ENCODE measurements at regions not wholly inside any gene's neighbourhood (a gene's known extent, or its start where the extent isn't known, plus 50 kb on each side); places are given as distances from the start of the nearest gene placed in this dataset.

DNA sequence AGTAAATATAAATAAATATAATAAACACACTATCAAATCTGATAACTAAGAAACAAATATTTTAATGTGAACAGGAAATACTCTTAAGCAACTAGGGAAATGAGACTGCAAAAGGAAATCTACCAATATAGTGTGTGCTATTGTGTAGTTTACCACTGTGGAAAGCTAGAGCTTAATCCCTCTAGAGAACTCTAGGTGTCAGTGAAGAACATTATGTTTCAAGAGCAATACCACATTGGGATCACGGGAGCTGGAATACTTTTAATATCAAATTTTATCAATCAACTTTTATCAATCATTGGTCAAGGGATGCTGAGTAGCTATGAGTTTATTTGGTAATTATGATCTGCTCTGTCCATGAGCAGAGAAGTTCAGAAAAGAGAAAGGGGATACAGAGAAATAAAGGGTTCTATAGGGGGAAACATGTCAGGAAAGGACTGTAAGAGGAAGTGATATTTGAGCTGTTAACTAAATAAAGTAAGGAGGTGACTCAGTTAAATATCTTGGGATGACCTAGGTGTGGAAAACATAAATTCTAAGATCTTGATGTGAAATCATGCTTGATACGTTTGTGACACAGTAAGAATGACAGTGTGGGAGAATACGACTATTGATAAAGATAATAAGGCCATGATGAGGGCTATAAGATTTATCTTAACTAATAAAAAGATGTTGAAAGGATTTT lies 762.2 kb upstream of the ALCAM start:
- DNase-seq, result peak; percentile 38

DNA sequence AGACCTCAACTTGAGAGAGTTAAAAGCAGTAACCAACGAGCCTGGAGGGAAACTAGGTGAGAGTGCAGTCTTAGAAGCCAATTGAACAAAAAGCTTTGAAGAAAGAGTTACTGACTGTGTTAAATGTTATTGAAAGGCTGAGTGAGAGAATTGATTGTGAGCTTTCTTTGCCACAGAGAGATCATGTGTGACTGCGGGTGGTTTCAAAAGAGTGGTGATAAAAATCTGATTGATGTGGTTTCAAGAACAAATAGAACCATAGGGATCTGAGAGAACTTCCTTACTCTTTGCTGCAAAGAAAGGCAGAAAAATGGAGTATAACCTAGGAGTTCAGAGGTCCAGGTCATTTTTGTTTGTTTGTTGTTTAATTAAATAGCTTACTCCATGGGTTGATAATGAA lies 759.9 kb upstream of the ALCAM start:
- DNase-seq, result no peak

DNA sequence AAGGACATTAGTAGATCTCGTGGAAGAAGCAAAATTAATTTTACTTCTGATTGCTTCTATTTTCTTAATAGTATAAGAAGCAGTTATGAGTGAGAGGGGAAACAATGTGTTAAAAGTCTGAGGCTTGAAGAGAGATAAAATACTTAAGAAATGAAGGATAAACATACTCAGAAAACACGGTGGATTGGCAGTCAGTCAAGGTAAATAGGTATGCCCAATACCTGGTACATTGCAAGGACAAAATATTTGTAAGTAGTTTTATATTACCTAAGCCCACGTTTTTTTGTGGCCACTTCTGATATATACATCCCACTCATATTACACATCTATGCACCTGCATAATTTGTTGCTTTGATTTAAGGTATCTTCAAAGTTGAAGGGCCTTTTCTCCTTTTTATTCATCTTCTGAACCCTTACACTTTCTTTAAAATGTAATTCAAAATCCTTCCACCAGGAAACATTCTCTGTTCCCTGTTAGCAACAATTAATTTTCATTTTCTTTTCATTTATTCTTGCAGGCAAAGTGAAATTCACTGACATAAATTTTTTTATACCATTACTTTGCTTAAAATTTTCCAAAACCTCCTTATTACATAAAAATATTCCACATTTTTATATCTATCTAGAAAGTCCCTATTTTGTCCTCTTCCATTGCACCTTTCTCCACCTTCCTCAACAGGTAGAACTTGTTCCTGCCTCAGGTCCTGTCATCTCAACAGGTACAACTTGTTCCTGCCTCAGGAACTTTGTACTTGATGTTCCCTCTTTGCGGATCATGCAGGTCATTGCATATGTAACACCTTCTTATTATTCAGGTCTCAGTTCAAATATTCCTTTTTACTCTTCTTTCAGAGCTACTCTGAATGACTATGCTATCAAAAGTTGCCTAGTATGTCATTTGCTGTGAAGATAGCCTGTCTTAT lies 755.7 kb upstream of the ALCAM start:
- DNase-seq, result no peak

DNA sequence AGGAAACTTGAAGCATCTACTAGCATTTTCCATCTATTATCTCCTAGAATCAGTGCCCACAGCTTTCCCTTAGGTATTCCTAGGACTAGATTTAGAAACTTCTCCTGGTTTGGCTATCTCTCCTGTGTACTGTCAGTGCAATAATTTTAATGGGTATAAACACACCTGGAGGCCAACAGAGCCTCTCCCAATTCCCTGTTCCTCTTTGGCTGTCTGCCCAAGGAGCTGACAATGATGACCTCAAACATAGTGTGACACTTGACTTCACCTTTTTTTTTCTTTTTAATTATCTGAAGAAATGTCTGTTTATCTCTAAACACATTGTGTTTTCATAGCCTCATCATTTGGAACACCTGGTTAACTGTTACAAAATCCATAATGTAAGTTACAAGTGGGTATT lies 754.5 kb upstream of the ALCAM start:
- DNase-seq, result no peak

DNA sequence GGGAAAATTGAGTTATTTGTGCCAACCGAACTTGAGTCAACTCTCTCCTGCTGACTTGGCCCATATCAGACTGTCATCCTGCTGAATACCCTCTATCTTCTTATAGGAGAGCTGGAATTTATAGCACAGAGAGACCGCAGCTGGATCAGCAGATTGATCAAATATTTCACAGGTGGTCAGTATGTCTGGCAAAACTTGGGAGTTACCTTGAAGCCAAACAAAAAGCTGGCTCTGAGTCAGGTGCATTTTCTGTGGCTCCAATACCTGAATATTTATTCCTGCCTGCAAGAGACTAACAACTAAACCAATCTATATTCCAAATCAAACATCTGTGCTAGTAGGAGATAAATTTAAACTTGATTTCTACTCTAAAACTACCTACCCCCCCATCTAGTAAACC lies 752.1 kb upstream of the ALCAM start:
- no peak for DNase-seq

DNA sequence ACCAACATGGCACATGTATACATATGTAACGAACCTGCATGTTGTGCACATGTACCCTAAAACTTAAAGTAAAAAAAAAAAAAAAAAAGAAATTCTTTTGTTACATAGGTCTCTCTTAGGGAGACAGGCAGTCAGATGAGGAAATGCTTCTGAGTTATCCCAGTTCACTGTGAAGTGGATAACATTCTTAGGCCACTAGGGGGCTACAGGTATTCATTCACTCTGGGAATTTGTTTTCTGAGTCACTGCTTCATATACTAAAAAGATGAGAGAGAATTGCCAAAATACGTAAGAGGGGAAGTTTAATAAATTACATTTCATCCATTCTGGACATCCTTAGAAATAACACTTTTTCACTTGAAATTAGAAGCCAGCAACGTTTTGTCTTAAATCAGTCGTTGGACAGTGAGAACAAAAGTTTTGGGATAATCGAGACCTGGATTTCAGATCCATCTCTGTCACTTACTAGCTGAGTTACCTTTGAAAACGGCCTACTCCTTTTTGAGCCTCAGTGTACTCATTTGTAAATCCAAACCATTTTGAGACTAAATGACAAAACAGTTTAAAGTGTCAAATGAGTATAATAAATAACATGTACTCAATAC lies 738.4 kb upstream of the ALCAM start:
- DNase-seq, result peak; percentile 69

DNA sequence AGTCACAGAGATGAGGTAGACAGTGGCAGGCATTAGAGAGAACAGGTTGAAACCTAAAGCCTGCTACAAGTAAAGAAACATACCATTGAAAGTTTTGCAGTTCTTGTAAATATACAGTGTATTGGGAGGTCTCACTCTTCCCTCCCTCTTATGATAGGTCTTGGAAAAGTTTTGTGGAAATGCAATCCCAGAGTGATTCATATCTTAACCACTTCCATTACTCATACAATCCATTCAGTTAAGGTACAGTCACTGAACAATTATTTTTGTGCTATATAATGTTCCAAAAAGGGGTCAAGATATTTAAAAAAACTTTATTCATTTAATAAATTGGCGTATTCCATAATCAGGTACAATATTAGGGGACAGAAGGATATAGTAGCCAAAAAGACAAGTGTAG lies 737.7 kb upstream of the ALCAM start:
- DNase-seq, result peak; percentile 89

DNA sequence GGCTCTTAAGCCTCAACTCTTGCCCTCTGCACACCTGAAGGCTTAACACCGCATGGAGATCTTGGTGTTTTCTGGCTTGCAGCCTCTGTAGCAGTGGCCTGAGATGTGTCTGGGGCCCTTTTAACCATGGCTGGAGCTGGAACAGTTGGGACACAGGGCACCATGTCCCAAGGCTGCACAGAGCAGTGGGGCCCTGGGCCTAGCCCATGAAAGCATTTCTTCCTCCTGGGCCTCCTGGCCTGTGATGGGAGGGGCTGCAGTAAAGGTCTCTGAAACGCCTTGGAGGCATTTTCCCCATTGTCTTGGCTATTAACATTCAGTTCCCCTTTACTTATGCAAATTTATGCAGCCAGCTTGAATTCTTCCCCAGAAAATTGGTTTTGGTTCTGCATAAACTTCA lies 735.5 kb upstream of the ALCAM start:
- DNase-seq, result no peak

DNA sequence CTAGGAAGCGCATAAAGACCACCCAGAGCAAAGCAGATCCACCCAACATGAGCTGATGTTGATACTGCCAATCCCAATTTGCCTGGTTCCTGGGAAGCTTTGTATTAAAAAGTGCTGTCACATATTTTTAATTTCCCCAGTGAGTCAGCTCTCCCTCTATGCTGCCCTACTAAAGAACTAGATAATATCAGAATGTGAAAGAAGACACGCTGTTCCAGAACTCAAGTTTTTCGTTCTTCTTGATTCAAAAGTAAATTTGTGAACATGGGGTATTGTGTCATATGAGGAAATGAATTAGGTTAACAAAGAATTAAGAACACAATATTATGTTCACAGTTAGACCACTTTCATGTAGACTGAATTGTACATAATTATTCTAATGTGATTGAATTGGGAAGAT lies 734.2 kb upstream of the ALCAM start:
- no peak for DNase-seq

DNA sequence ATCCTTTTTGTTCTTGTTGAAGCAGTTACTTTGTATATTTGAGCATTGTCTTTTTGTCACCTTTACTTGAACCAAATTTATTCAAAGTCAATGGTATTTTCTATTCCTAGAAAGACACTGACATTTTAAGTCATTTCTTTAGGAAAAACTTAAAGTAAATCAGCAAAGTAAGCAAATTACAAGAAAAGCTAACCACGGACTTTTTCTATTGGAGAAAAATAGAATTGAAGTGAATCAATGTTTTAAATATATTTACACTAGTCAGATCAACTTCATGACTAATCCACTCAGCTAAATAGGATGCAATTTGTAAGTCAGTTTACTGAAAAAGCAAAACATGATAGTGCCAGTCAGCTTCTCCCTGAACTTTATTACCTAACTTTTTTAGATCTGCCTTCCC lies 733.8 kb upstream of the ALCAM start:
- no peak for DNase-seq

DNA sequence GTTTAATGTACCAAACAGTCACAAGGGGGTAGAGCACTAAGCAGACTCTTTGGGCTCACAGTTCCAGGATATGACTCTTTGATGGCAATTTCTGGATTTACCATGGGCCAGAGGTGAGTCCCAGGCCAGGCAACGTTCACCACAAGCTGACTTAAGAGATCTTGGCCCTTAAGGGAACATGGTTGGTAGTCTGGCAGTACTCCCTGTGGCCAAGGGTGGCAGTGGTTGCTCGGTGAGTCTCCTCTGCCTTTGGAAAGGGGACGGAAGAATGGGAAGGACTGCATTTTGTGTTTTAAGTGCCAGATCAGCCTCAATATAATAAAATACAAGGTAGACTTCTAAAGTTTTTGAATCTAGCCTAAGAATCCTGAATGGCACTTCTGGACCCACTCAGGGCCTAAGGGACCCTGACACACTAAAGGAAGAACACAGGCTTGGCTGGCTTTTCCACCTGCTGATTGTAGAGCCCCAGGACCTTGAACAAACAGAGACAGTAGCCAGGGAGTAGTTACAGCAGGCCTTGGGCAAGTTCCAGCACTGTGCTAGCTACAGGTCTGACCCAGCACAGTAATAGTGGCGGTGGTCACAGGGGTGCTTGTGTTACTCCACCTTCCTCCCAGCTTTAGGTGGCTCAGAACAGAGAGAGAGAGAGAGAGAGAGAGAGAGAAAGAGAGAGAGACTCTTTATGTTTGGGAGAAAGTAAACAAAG lies 730.7 kb upstream of the ALCAM start:
- no peak for DNase-seq

DNA sequence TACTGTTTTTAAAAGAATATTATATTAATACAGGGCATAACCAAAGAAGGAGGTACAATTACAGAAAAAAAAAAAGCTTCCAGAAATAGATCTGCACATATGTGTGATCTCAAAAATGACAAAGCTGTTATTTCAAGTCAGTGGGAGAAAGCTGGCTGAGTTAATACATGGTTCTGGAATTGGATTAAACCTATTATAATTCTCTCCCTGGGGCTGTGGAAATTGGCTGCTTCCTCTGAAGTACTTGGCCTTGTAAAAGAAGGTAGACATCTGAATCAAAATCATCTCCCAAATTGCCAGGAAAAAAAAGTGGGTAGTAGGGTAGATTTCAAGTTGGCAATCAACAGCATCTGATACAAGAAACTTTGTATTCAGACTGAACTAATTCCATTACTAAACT lies 723.9 kb upstream of the ALCAM start:
- DNase-seq, result no peak

DNA sequence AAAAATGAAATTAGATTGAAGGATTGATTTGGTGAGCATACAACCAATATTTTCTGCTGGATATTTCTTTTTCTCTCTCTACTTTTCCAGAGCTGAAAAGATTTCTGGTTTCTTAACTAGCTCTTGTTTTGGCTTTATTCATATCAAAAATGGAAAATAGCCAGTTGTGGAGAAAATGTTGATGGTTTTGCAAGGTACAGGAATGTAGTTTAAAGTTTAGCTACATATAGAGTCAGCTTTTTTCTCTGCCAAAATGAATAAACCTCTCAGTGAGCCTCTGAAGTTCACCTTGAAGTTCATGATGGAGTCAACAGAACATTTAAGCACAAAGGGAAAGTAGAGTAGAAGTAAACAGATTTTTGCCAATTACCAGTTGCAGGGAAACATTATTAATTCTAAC lies 720.5 kb upstream of the ALCAM start:
- DNase-seq, result no peak

DNA sequence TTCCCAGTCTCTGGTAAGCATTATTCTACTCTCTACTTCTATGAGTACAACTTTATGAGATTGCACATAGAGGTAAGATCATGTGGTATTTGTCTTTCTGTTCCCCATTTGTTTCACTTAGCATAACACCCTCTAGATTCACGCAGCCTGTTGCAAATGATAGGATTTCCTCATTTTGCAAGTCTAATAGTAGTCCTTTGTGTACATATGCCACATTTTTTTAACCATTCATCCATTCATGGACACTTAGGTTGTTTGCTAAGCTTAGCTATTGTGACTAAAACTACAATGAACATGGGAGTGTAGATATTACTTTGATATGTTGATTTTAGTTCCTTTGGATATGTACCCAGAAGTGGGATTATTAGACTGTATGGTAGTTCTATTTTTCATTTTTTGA lies 717.9 kb upstream of the ALCAM start:
- no peak for DNase-seq

DNA sequence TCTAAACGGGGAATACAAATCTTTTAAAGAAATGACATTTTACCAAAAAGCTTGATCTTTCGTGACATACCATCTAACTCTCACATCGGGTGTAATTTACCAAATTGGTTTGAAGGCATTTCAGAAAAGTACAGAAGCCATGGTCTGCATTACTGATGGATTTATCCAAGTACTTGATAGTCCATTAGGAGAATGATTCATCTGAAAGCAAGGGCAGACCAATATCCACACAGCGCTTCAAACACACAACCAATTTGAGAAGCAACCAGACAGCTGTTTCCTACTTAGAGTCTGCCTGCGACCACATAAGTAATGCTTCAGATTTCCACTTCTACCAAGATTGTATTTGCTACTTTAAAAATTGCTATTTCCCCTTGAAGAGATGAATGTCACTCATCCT lies 697.6 kb upstream of the ALCAM start:
- no peak for DNase-seq

DNA sequence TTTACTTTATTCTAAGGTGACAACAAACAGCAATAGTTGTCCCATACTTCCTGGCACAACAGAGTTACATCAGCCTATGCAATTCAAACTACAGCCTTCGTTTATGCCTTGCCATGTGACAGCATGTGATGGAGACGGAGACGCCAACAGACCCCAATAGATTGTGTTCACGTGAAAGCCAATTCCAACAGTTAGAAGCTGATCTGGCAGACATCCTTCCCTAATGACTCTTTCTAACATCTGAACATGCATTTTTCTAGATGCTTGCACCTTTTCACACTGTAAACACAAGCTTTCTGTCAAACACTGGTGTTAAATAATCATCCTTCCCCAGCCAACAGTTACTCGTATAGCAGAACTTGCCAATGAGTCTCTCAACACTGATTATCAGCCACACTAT lies 694.4 kb upstream of the ALCAM start:
- no peak for DNase-seq

DNA sequence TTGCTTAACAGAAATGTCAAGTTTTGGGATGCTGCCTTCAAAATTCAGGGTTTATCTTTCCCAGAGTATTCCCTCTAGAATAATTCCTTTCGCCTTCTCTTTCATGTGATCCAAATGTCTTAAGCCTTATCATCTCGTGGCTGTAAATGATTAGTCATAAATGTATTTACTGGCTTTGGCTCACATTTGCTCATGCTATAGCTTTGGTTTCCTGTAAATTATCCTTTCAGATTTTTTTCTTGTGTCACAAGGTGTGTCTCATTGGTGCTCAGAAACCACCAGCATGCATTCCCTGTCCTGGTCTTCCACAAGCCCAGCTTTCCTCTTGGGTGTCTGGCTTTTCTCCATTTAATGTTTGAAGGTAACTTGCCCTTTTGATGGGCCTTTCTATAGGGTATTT lies 692.7 kb upstream of the ALCAM start:
- DNase-seq, result peak; percentile 66

DNA sequence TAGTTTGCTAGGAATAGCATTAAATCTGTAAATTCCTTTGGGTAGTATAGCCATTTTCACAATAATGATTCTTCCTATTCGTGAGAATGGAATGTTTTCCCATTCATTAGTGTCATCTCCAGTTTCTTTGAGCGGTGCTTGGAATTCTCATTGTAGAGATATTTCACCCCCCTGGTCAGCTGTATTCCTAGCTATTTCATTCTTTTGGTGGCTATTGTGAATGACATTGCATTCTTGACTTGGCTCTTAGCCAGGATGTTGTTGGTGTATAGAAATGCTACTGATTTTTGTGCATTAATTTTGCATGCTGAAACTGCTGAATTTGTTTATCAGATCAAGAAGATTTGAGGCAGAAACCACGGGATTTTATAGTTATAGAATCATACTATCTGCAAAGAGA lies 690.5 kb upstream of the ALCAM start:
- peak; percentile 56 for DNase-seq

DNA sequence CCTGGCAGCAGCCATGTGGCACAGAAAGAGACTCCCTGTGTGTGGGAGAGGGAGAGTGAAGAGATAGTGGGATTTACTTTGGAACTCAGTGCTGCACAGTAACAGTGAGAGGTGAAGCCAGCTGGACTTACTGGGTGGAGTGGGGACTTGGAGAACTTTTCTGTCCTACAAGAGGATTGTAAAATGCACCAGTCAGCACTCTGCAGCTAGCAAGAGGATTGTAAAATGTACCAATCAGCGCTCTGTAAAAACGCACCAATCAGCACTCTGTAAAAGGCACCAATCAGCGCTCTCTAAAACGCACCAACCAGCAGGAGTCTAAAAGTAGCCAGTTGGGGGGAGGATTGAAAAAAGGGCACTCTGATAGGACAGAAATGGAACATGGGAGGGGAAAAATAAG lies 688.8 kb upstream of the ALCAM start:
- no peak for DNase-seq

DNA sequence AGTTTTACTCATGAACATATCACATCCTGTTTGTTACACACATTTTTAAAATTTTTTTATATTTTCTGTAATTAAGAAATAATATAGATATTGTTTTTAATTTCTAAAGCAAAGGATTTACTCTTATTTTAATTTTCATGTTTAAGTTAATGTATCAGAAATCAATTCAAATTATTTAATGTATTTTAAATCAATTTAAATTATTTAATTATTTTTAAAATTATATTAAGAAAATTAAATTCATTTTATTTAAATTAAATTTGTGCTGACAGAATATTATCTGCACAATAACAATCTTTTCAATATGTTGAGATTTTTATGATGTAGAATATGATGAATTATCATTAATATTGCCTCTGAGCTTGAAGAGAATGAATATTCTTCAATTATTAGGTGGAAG lies 681.2 kb upstream of the ALCAM start:
- DNase-seq, result no peak

DNA sequence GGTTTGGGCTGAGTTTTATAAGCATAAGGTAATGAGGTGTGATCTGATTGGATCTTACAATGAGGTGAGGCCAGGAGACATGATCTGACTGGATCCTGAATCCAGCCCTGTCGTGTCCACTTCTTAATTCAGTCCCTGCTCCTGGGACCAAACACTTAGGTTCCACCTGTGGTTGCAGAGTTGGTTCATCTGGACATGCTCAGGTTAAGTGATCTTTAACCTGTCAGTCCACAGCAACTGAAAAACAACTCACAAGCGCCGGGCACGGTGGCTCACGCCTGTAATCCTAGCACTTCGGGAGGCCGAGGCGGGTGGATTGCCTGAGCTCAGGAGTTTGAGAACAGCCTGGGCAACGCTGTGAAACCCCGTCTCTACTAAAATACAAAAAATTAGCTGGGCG lies 679.3 kb upstream of the ALCAM start:
- DNase-seq, result no peak

DNA sequence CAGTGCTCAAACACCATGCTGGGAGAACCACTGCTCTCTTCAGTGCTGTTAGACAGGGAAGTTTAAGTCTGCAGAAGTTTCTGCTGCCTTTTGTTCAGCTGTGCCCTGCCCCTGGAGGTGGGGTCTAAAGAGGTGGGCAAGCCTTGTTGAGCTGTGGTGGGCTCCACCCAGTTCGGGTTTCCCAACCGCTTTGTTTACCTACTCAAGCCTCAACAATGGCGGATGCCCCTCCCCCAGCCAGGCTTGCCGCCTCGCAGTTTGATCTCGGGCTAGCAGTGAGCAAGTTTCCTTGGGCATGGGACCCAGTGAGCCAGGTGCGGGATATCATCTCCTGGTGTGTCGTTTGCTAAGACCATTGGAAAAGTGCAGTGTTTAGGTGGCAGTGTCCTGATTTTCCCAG lies 670.2 kb upstream of the ALCAM start:
- no peak for DNase-seq

DNA sequence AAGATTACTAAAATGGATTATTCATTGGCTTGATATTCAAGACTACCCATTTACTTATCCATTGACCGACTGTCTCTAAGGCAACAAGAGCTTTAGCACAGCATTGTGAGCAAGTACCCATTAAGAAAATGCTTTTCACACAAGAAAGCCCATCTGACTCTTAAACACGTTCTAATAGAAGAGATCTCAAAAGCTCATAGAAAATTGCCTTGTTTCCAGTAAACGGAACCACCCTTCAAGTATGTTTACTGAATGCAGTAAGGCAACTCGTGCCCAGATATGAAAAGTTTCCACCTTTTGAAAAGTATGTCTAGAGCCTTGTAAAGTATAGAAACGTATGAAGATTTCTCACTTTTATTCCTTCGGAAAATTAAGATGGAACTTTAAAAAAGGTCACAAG lies 655.3 kb upstream of the ALCAM start:
- no peak for DNase-seq

DNA sequence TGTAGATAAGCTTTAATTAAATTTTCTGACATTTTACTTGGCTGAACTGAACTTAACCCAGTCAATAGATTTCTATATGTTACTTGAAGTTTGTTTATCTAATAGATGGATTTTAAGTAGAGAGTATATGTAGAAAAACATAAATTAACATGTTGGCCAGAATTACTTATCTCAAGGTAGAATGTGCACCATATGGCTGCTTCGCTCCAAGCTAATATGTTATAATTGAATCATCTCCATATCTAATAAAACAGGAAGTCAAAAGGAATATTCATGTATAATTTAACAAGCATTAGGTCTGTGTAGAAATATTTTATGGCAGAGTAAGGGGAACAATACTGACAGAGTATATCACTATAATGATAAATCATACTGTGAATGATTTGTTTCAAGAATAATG lies 650.7 kb upstream of the ALCAM start:
- no peak for DNase-seq
